Parathyroid adenoma (tissue), 2 donors: ENCODE measurements at regions not wholly inside any gene's neighbourhood (a gene's known extent, or its start where the extent isn't known, plus 50 kb on each side); places are given as distances from the start of the nearest gene placed in this dataset.

ENCODE experiments used
- H2AFZ ChIP-seq: fragments of 300-600 bp; sonication (generic); one replicate; pipeline ENCODE4 v1.7.0; 2017; ENCODE audit warnings: antibody characterized with exemption, mild to moderate bottlenecking
- H3K27ac ChIP-seq: fragments of 300-600 bp; sonication (generic); one replicate; pipeline ENCODE4 v1.7.0; 2017
- H3K27me3 ChIP-seq: fragments of 300-600 bp; sonication (generic); one replicate; pipeline ENCODE4 v1.7.0; 2017; ENCODE audit warnings: low read length; ENCODE audit not compliant: control insufficient read depth, insufficient read depth
- H3K36me3 ChIP-seq: fragments of 300-600 bp; sonication (generic); one replicate; pipeline ENCODE4 v1.7.0; 2017; ENCODE audit warnings: low read length; ENCODE audit not compliant: control insufficient read depth, insufficient read depth
- H3K4me1 ChIP-seq: fragments of 300-600 bp; sonication (generic); one replicate; pipeline ENCODE4 v1.7.0; 2017; ENCODE audit warnings: control low read depth
- H3K4me2 ChIP-seq: fragments of 300-600 bp; sonication (generic); one replicate; pipeline ENCODE4 v1.7.0; 2017; ENCODE audit warnings: low read length
- H3K4me3 ChIP-seq: fragments of 300-600 bp; sonication (generic); one replicate; pipeline ENCODE4 v1.7.0; 2017; ENCODE audit warnings: low read depth, low read length
- H3K79me2 ChIP-seq: fragments of 300-600 bp; sonication (generic); one replicate; pipeline ENCODE4 v1.7.0; 2017; ENCODE audit warnings: control low read depth
- H3K9ac ChIP-seq: fragments of 300-600 bp; sonication (generic); one replicate; pipeline ENCODE4 v1.7.0; 2017; ENCODE audit warnings: mild to moderate bottlenecking
- H3K9me3 ChIP-seq: fragments of 300-600 bp; sonication (generic); one replicate; pipeline ENCODE4 v1.7.0; 2017; ENCODE audit warnings: low read length; ENCODE audit not compliant: control insufficient read depth
- CTCF ChIP-seq: fragments of 300-600 bp; sonication (generic); IDR thresholded peaks from one replicate; pipeline ENCODE4 v1.7.0; 2017; ENCODE audit warnings: antibody characterized with exemption, mild to moderate bottlenecking
- donor health status: primary hyperparathyroidism.

- Histone ChIP-seq H3K4me1 (no peaks in the 10 kb centered on the region), H3K9ac (no peak overlapping the region)
- TF ChIP-seq CTCF, result no peak
These were observed 1780.3 kb upstream of the LRRTM1 start for GRCh38 chr2:82084679-82085392.

GRCh38 chr2:82075875-82076274, 1771.3 kb upstream of the LRRTM1 start:
- H3K9me3 ChIP-seq, result no peaks in the 10 kb centered on the region
- no peaks in the 10 kb centered on the region for H3K79me2 ChIP-seq
- H3K9ac ChIP-seq, result no peak overlapping the region
- no peak overlapping the region for H3K4me3 ChIP-seq
- no peak overlapping the region for H3K4me2 ChIP-seq
- no peaks in the 10 kb centered on the region for H3K4me1 ChIP-seq
- no peak overlapping the region for H3K27ac ChIP-seq
- no peaks in the 10 kb centered on the region for H3K36me3 ChIP-seq
- no peaks in the 10 kb centered on the region for H3K27me3 ChIP-seq
- no peak overlapping the region for H2AFZ ChIP-seq
- no peak for TF ChIP-seq CTCF

More at GRCh38 chr2:82084679-82085392, 1780.3 kb upstream of the LRRTM1 start:
- no peak overlapping the region for H3K4me3 ChIP-seq
- no peaks in the 10 kb centered on the region for H3K9me3 ChIP-seq
- H3K27me3 ChIP-seq, result no peaks in the 10 kb centered on the region
- no peaks in the 10 kb centered on the region for H3K36me3 ChIP-seq
- no peaks in the 10 kb centered on the region for H3K79me2 ChIP-seq
- no peak overlapping the region for H2AFZ ChIP-seq
- no peak overlapping the region for H3K27ac ChIP-seq
- H3K4me2 ChIP-seq, result no peak overlapping the region

- Histone ChIP-seq H3K4me3 (no peak overlapping the region), H3K9ac (no peak overlapping the region), H3K4me1 (no peaks in the 10 kb centered on the region), H3K27me3 (no peaks in the 10 kb centered on the region), H3K79me2 (no peaks in the 10 kb centered on the region), H3K9me3 (no peaks in the 10 kb centered on the region), H3K27ac (no peak overlapping the region), H2AFZ (no peak overlapping the region), H3K36me3 (no peaks in the 10 kb centered on the region), H3K4me2 (no peak overlapping the region)
- no peak for TF ChIP-seq CTCF
These were observed 1757.9 kb upstream of the LRRTM1 start for GRCh38 chr2:82062463-82062862.

- Histone ChIP-seq H3K4me2 (no peak overlapping the region), H3K9me3 (no peaks in the 10 kb centered on the region), H3K27ac (no peak overlapping the region), H2AFZ (no peak overlapping the region), H3K27me3 (no peaks in the 10 kb centered on the region), H3K79me2 (no peaks in the 10 kb centered on the region), H3K4me1 (no peaks in the 10 kb centered on the region), H3K9ac (no peak overlapping the region), H3K36me3 (no peaks in the 10 kb centered on the region), H3K4me3 (no peak overlapping the region)
- TF ChIP-seq CTCF, result no peak
These were observed 1751.3 kb upstream of the LRRTM1 start for GRCh38 chr2:82055846-82056245.

- Histone ChIP-seq H3K79me2 (no peaks in the 10 kb centered on the region), H3K4me3 (no peak overlapping the region), H3K9ac (no peak overlapping the region), H3K9me3 (no peaks in the 10 kb centered on the region), H3K36me3 (no peaks in the 10 kb centered on the region), H2AFZ (no peak overlapping the region), H3K27ac (no peak overlapping the region), H3K4me2 (no peak overlapping the region), H3K27me3 (no peaks in the 10 kb centered on the region), H3K4me1 (no peaks in the 10 kb centered on the region)
- TF ChIP-seq CTCF, result no peak
These were observed 1739.3 kb upstream of the LRRTM1 start for GRCh38 chr2:82043867-82044266.
